Hepatocyte (in vitro differentiated cells): ENCODE measurements at regions not wholly inside any gene's neighbourhood (a gene's known extent, or its start where the extent isn't known, plus 50 kb on each side); places are given as distances from the start of the nearest gene placed in this dataset.

Source experiments
- DNase-seq: peaks from one replicate; pipeline ENCODE4 v3.0.0-alpha.2; 2016; ENCODE audit warnings: low spot score
- H2AFZ ChIP-seq: fragments of 200-600 bp; sonication (generic); 2 replicates; pipeline ENCODE4 v1.6.0; 2016; ENCODE audit warnings: antibody characterized with exemption, mild to moderate bottlenecking
- H3K27ac ChIP-seq: fragments of 200-600 bp; sonication (generic); 2 replicates; pipeline ENCODE4 v1.5.1; 2016; ENCODE audit warnings: mild to moderate bottlenecking
- H3K27me3 ChIP-seq: fragments of 200-600 bp; sonication (generic); 2 replicates; pipeline ENCODE4 v1.6.1; 2016
- H3K36me3 ChIP-seq: fragments of 200-600 bp; sonication (generic); replicated peaks from 2 replicates; pipeline ENCODE4 v1.5.1; 2016; ENCODE audit warnings: low read depth; ENCODE audit not compliant: insufficient read depth
- H3K4me1 ChIP-seq: fragments of 200-600 bp; sonication (generic); 2 replicates; pipeline ENCODE4 v1.5.1; 2016; ENCODE audit warnings: mild to moderate bottlenecking, moderate library complexity; ENCODE audit not compliant: insufficient read depth
- H3K4me2 ChIP-seq: fragments of 200-600 bp; sonication (generic); 2 replicates; pipeline ENCODE4 v1.6.0; 2016
- H3K4me3 ChIP-seq: fragments of 200-600 bp; sonication (generic); 2 replicates; pipeline ENCODE4 v1.5.1; 2016; ENCODE audit warnings: mild to moderate bottlenecking
- H3K79me2 ChIP-seq: fragments of 200-600 bp; sonication (generic); 2 replicates; pipeline ENCODE4 v1.6.0; 2017; ENCODE audit warnings: mild to moderate bottlenecking
- H3K9me2 ChIP-seq: fragments of 200-600 bp; sonication (generic); replicated peaks from 2 replicates; pipeline ENCODE4 v1.6.0; 2017; ENCODE audit warnings: mild to moderate bottlenecking; ENCODE audit not compliant: insufficient read depth
- H3K9me3 ChIP-seq: fragments of 200-600 bp; sonication (generic); 2 replicates; pipeline ENCODE4 v1.5.1; 2016; ENCODE audit warnings: low read depth, mild to moderate bottlenecking
- H4K20me1 ChIP-seq: fragments of 200-600 bp; sonication (generic); 2 replicates; pipeline ENCODE4 v1.6.0; 2016; ENCODE audit warnings: mild to moderate bottlenecking; ENCODE audit not compliant: insufficient read depth, poor library complexity, severe bottlenecking
- CTCF ChIP-seq: fragments of 200-600 bp; sonication (generic); IDR thresholded peaks from 2 replicates; pipeline ENCODE4 v1.5.1; 2016; ENCODE audit warnings: antibody characterized with exemption, mild to moderate bottlenecking; ENCODE audit not compliant: poor library complexity
- EZH2 ChIP-seq: fragments of 200-600 bp; sonication (generic); IDR thresholded peaks from 2 replicates; pipeline ENCODE4 v1.6.1; 2016; ENCODE audit warnings: antibody characterized with exemption, mild to moderate bottlenecking, borderline replicate concordance
- EZH2phosphoT487 ChIP-seq: fragments of 200-600 bp; sonication (generic); IDR thresholded peaks from one replicate; pipeline ENCODE4 v1.6.1; 2018; ENCODE audit warnings: antibody characterized with exemption, mild to moderate bottlenecking, low read depth, moderate library complexity; ENCODE audit not compliant: unreplicated experiment, severe bottlenecking
- WGBS: methylation state at CpG from one replicate; pipeline ENCODE4 v1.1.6; 2016; ENCODE audit warnings: low lambda C conversion rate; ENCODE audit errors: missing lambda C conversion rate; 5-methylcytosine and 5-hydroxymethylcytosine counted together

- WGBS = 83% methylated on average over 7 of the region's 7 CpGs
Observed at GRCh38 chr1:219808790-219809189, 119.6 kb downstream of the SLC30A10 start.

GRCh38 chr1:219806642-219807041 lies 121.7 kb downstream of the SLC30A10 start:
- Histone ChIP-seq H3K36me3 (no peaks in the 10 kb centered on the region), H3K4me3 (no peak overlapping the region), H3K27ac (no peak overlapping the region), H2AFZ (no peak overlapping the region), H3K4me2 (no peak overlapping the region), H3K9me3 (no peaks in the 10 kb centered on the region), H3K4me1 (no peaks in the 10 kb centered on the region), H4K20me1 (no peaks in the 10 kb centered on the region), H3K27me3 (peaks cover 8% of the 10 kb centered on the region), H3K9me2 (no peaks in the 10 kb centered on the region), H3K79me2 (no peaks in the 10 kb centered on the region)
- WGBS = 67% methylated on average over 2 of the region's 2 CpGs
- TF ChIP-seq CTCF (no peak), EZH2phosphoT487 (no peak), EZH2 (no peak)
- DNase-seq = no peak

More at GRCh38 chr1:219808790-219809189, 119.6 kb downstream of the SLC30A10 start:
- Histone ChIP-seq H3K27me3 (peaks cover 16% of the 10 kb centered on the region), H3K27ac (no peak overlapping the region), H3K36me3 (no peaks in the 10 kb centered on the region), H3K4me3 (no peak overlapping the region), H4K20me1 (no peaks in the 10 kb centered on the region), H3K4me2 (no peak overlapping the region), H3K79me2 (no peaks in the 10 kb centered on the region), H3K9me2 (no peaks in the 10 kb centered on the region), H2AFZ (no peak overlapping the region), H3K9me3 (no peaks in the 10 kb centered on the region), H3K4me1 (peaks cover 7% of the 10 kb centered on the region)
- no peak for DNase-seq
- TF ChIP-seq EZH2phosphoT487 = no peak
- no peak for TF ChIP-seq CTCF
- no peak for TF ChIP-seq EZH2

GRCh38 chr1:219806020-219806419 lies 122.3 kb downstream of the SLC30A10 start:
- Histone ChIP-seq H3K36me3 (no peaks in the 10 kb centered on the region), H4K20me1 (no peaks in the 10 kb centered on the region), H3K4me2 (no peak overlapping the region), H3K9me2 (no peaks in the 10 kb centered on the region), H3K9me3 (no peaks in the 10 kb centered on the region), H3K79me2 (no peaks in the 10 kb centered on the region), H3K27ac (no peak overlapping the region), H3K27me3 (peaks cover 3% of the 10 kb centered on the region), H3K4me3 (no peak overlapping the region), H2AFZ (no peak overlapping the region), H3K4me1 (no peaks in the 10 kb centered on the region)
- 42% methylated on average over 4 of the region's 4 CpGs for WGBS
- TF ChIP-seq EZH2phosphoT487 = no peak
- TF ChIP-seq EZH2 = no peak
- no peak for TF ChIP-seq CTCF
- DNase-seq = no peak

GRCh38 chr1:219805191-219805590 lies 123.2 kb downstream of the SLC30A10 start:
- H3K4me3 ChIP-seq = no peak overlapping the region
- no peaks in the 10 kb centered on the region for H3K4me1 ChIP-seq
- 51% methylated on average over 6 of the region's 6 CpGs for whole genome bisulfite sequencing
- H3K9me3 ChIP-seq = no peaks in the 10 kb centered on the region
- H2AFZ ChIP-seq = no peak overlapping the region
- no peak for DNase-seq
- H3K27me3 ChIP-seq = no peaks in the 10 kb centered on the region
- H4K20me1 ChIP-seq = no peaks in the 10 kb centered on the region
- TF ChIP-seq EZH2phosphoT487 (no peak), CTCF (peak; percentile 8)
- no peaks in the 10 kb centered on the region for H3K36me3 ChIP-seq
- H3K9me2 ChIP-seq = no peaks in the 10 kb centered on the region
- no peak overlapping the region for H3K27ac ChIP-seq
- no peak overlapping the region for H3K4me2 ChIP-seq
- H3K79me2 ChIP-seq = no peaks in the 10 kb centered on the region
